ENCODE measurements at regions not wholly inside any gene's neighbourhood (a gene's known extent, or its start where the extent isn't known, plus 50 kb on each side); places are given as distances from the start of the nearest gene placed in this dataset.

DNA sequence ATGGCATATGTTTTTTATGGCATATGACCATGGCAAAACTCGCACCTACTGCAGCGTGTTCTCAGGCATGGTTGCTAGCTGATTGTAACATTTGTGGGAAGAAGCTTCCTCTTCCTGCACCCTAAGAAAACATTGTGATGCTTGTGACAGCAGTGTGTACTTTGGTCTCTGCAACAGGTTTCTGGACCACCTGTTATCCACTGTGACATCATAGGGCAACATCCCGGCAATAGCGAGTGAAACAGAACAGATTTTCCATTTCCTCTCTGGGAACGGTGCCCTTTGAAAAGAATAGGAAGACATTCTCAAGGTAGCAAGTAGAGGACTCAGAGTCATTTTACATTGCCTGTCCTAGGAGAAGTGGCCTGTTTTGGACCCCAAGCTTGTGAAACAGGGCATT is 135.4 kb upstream of the TRHDE start (continued):
- TF ChIP-seq, protein P1, sequence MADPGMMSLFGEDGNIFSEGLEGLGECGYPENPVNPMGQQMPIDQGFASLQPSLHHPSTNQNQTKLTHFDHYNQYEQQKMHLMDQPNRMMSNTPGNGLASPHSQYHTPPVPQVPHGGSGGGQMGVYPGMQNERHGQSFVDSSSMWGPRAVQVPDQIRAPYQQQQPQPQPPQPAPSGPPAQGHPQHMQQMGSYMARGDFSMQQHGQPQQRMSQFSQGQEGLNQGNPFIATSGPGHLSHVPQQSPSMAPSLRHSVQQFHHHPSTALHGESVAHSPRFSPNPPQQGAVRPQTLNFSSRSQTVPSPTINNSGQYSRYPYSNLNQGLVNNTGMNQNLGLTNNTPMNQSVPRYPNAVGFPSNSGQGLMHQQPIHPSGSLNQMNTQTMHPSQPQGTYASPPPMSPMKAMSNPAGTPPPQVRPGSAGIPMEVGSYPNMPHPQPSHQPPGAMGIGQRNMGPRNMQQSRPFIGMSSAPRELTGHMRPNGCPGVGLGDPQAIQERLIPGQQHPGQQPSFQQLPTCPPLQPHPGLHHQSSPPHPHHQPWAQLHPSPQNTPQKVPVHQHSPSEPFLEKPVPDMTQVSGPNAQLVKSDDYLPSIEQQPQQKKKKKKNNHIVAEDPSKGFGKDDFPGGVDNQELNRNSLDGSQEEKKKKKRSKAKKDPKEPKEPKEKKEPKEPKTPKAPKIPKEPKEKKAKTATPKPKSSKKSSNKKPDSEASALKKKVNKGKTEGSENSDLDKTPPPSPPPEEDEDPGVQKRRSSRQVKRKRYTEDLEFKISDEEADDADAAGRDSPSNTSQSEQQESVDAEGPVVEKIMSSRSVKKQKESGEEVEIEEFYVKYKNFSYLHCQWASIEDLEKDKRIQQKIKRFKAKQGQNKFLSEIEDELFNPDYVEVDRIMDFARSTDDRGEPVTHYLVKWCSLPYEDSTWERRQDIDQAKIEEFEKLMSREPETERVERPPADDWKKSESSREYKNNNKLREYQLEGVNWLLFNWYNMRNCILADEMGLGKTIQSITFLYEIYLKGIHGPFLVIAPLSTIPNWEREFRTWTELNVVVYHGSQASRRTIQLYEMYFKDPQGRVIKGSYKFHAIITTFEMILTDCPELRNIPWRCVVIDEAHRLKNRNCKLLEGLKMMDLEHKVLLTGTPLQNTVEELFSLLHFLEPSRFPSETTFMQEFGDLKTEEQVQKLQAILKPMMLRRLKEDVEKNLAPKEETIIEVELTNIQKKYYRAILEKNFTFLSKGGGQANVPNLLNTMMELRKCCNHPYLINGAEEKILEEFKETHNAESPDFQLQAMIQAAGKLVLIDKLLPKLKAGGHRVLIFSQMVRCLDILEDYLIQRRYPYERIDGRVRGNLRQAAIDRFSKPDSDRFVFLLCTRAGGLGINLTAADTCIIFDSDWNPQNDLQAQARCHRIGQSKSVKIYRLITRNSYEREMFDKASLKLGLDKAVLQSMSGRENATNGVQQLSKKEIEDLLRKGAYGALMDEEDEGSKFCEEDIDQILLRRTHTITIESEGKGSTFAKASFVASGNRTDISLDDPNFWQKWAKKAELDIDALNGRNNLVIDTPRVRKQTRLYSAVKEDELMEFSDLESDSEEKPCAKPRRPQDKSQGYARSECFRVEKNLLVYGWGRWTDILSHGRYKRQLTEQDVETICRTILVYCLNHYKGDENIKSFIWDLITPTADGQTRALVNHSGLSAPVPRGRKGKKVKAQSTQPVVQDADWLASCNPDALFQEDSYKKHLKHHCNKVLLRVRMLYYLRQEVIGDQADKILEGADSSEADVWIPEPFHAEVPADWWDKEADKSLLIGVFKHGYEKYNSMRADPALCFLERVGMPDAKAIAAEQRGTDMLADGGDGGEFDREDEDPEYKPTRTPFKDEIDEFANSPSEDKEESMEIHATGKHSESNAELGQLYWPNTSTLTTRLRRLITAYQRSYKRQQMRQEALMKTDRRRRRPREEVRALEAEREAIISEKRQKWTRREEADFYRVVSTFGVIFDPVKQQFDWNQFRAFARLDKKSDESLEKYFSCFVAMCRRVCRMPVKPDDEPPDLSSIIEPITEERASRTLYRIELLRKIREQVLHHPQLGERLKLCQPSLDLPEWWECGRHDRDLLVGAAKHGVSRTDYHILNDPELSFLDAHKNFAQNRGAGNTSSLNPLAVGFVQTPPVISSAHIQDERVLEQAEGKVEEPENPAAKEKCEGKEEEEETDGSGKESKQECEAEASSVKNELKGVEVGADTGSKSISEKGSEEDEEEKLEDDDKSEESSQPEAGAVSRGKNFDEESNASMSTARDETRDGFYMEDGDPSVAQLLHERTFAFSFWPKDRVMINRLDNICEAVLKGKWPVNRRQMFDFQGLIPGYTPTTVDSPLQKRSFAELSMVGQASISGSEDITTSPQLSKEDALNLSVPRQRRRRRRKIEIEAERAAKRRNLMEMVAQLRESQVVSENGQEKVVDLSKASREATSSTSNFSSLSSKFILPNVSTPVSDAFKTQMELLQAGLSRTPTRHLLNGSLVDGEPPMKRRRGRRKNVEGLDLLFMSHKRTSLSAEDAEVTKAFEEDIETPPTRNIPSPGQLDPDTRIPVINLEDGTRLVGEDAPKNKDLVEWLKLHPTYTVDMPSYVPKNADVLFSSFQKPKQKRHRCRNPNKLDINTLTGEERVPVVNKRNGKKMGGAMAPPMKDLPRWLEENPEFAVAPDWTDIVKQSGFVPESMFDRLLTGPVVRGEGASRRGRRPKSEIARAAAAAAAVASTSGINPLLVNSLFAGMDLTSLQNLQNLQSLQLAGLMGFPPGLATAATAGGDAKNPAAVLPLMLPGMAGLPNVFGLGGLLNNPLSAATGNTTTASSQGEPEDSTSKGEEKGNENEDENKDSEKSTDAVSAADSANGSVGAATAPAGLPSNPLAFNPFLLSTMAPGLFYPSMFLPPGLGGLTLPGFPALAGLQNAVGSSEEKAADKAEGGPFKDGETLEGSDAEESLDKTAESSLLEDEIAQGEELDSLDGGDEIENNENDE (IDR thresholded peaks at IDR 0.05; ENCODE audit: insufficient replicate concordance, low read length): no peak
- TF ChIP-seq TAF7 (optimal IDR thresholded peaks at IDR 0.05; ENCODE audit: borderline replicate concordance, low read depth, low read length) (no peak), GTF2F1 (IDR thresholded peaks at IDR 0.05; ENCODE audit: borderline replicate concordance, low read depth, low read length) (no peak), SP2 (IDR thresholded peaks at IDR 0.05; ENCODE audit: low read length) (no peak), CREB1 (IDR thresholded peaks at IDR 0.05) (no peak), JUN (IDR thresholded peaks at IDR 0.05; ENCODE audit: low read depth, low read length) (no peak), HDAC2 (IDR thresholded peaks at IDR 0.05; ENCODE audit: borderline replicate concordance in 1 of 2, low read depth in 2 of 2, low read length in 2 of 2) (no peak)
- TF ChIP-seq, protein P2, sequence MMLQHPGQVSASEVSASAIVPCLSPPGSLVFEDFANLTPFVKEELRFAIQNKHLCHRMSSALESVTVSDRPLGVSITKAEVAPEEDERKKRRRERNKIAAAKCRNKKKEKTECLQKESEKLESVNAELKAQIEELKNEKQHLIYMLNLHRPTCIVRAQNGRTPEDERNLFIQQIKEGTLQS (IDR thresholded peaks at IDR 0.05; ENCODE audit: insufficient read depth, low read depth, low read length): no peak
- TF ChIP-seq, protein P3, sequence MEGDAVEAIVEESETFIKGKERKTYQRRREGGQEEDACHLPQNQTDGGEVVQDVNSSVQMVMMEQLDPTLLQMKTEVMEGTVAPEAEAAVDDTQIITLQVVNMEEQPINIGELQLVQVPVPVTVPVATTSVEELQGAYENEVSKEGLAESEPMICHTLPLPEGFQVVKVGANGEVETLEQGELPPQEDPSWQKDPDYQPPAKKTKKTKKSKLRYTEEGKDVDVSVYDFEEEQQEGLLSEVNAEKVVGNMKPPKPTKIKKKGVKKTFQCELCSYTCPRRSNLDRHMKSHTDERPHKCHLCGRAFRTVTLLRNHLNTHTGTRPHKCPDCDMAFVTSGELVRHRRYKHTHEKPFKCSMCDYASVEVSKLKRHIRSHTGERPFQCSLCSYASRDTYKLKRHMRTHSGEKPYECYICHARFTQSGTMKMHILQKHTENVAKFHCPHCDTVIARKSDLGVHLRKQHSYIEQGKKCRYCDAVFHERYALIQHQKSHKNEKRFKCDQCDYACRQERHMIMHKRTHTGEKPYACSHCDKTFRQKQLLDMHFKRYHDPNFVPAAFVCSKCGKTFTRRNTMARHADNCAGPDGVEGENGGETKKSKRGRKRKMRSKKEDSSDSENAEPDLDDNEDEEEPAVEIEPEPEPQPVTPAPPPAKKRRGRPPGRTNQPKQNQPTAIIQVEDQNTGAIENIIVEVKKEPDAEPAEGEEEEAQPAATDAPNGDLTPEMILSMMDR (IDR thresholded peaks at IDR 0.05; ENCODE audit: control extremely low read depth in 1 of 3, insufficient read depth in 1 of 3, low read depth in 1 of 3, low read length in 3 of 3): no peak

Measured in H1 (cell line).